Kidney epithelial cell (primary cell): ENCODE measurements at regions not wholly inside any gene's neighbourhood (a gene's known extent, or its start where the extent isn't known, plus 50 kb on each side); places are given as distances from the start of the nearest gene placed in this dataset.

Source experiments
- DNase-seq: peaks from one replicate; pipeline ENCODE4 v3.0.0-alpha.2; 2010; ENCODE audit warnings: low read depth
- H3K27me3 ChIP-seq: 2 replicates; pipeline ENCODE4 v1.6.0; 2011; ENCODE audit warnings: low read length; ENCODE audit not compliant: control insufficient read depth, insufficient read depth
- H3K36me3 ChIP-seq: 2 replicates; pipeline ENCODE4 v1.5.1; 2011; ENCODE audit warnings: low read length; ENCODE audit not compliant: control insufficient read depth, insufficient read depth
- H3K4me3 ChIP-seq: 2 replicates; pipeline ENCODE4 v1.5.1; 2011; ENCODE audit warnings: low read depth, mild to moderate bottlenecking, control low read depth, low read length
- CTCF ChIP-seq: IDR thresholded peaks from 2 replicates; pipeline ENCODE4 v1.5.1; 2011; ENCODE audit warnings: mild to moderate bottlenecking, moderate library complexity, low read length, control low read depth, inconsistent platforms; ENCODE audit not compliant: insufficient read depth, poor library complexity, severe bottlenecking

- no peak for TF ChIP-seq CTCF
- H3K27me3 ChIP-seq = no peaks in the 10 kb centered on the region
- no peak overlapping the region for H3K4me3 ChIP-seq
- no peak for DNase-seq
- no peaks in the 10 kb centered on the region for H3K36me3 ChIP-seq
Measured at GRCh38 chr2:118520246-118520645, 327.2 kb downstream of the EN1 start.

- TF ChIP-seq CTCF = no peak
- H3K27me3 ChIP-seq = no peaks in the 10 kb centered on the region
- H3K36me3 ChIP-seq = no peaks in the 10 kb centered on the region
- DNase-seq = no peak
- no peak overlapping the region for H3K4me3 ChIP-seq
Measured at GRCh38 chr2:118519511-118519910, 327.9 kb downstream of the EN1 start.

GRCh38 chr2:118510807-118511206 is 336.6 kb downstream of the EN1 start:
- no peaks in the 10 kb centered on the region for H3K36me3 ChIP-seq
- no peak overlapping the region for H3K4me3 ChIP-seq
- H3K27me3 ChIP-seq = no peaks in the 10 kb centered on the region
- no peak for TF ChIP-seq CTCF
- DNase-seq = no peak

- no peaks in the 10 kb centered on the region for H3K27me3 ChIP-seq
- DNase-seq = no peak
- TF ChIP-seq CTCF = no peak
- no peaks in the 10 kb centered on the region for H3K36me3 ChIP-seq
- no peak overlapping the region for H3K4me3 ChIP-seq
Measured at GRCh38 chr2:118509319-118510004, 338.0 kb downstream of the EN1 start.

GRCh38 chr2:118508282-118508681 is 339.2 kb downstream of the EN1 start:
- no peak overlapping the region for H3K4me3 ChIP-seq
- no peak for DNase-seq
- H3K36me3 ChIP-seq = no peaks in the 10 kb centered on the region
- TF ChIP-seq CTCF = no peak
- no peaks in the 10 kb centered on the region for H3K27me3 ChIP-seq

GRCh38 chr2:118505436-118505835 is 342.0 kb downstream of the EN1 start:
- no peak for TF ChIP-seq CTCF
- Histone ChIP-seq H3K27me3 (no peaks in the 10 kb centered on the region), H3K36me3 (no peaks in the 10 kb centered on the region), H3K4me3 (no peak overlapping the region)
- DNase-seq = no peak
